GM12864 (cell line): ENCODE measurements at regions not wholly inside any gene's neighbourhood (a gene's known extent, or its start where the extent isn't known, plus 50 kb on each side); places are given as distances from the start of the nearest gene placed in this dataset.
"Not testable (repeated sequence)": the region's sequence is repeated elsewhere in the genome, so short reads cannot be mapped to it uniquely, and the experiment has no call there.

ENCODE experiments used
- DNase-seq: peaks from one replicate; pipeline ENCODE4 v3.0.0-alpha.2; 2011; ENCODE audit warnings: low read depth
- H3K4me3 ChIP-seq: 2 replicates; pipeline ENCODE4 v1.5.1; 2011; ENCODE audit warnings: mild to moderate bottlenecking, low read depth, low read length, control low read depth
- CTCF ChIP-seq: IDR thresholded peaks from 2 replicates; pipeline ENCODE4 v1.5.1; 2011; ENCODE audit warnings: low read depth, mild to moderate bottlenecking, moderate library complexity, low read length, control low read depth, inconsistent platforms; ENCODE audit errors: missing control alignments

GRCh38 chrX:149420566-149420965 lies 84.5 kb downstream of the IDS start:
- not testable (repeated sequence) for DNase-seq, H3K4me3 ChIP-seq

GRCh38 chrX:149398027-149398426 lies 107.1 kb downstream of the IDS start:
- DNase-seq: no peak
- H3K4me3 ChIP-seq: no peak overlapping the region
- TF ChIP-seq CTCF: no peak

GRCh38 chrX:149392921-149393320 lies 112.2 kb downstream of the IDS start:
- no peak for DNase-seq
- no peak for TF ChIP-seq CTCF
- H3K4me3 ChIP-seq: no peak overlapping the region

GRCh38 chrX:149383852-149384251 lies 121.3 kb downstream of the IDS start:
- no peak overlapping the region for H3K4me3 ChIP-seq
- TF ChIP-seq CTCF: no peak
- no peak for DNase-seq

GRCh38 chrX:149374751-149375150 lies 130.4 kb downstream of the IDS start:
- no peak overlapping the region for H3K4me3 ChIP-seq
- no peak for DNase-seq
- TF ChIP-seq CTCF: no peak

GRCh38 chrX:149372866-149373265 lies 132.2 kb downstream of the IDS start:
- no peak overlapping the region for H3K4me3 ChIP-seq
- DNase-seq: no peak

GRCh38 chrX:149371986-149372385 lies 133.1 kb downstream of the IDS start:
- no peak overlapping the region for H3K4me3 ChIP-seq
- DNase-seq: no peak
- no peak for TF ChIP-seq CTCF

More at GRCh38 chrX:149372866-149373265, 132.2 kb downstream of the IDS start:
- no peak for TF ChIP-seq CTCF

- no peak for DNase-seq
- TF ChIP-seq CTCF: no peak
Observed at GRCh38 chrX:149370097-149370496, 135.0 kb downstream of the IDS start.

More at GRCh38 chrX:149370097-149370496, 135.0 kb downstream of the IDS start:
- no peak overlapping the region for H3K4me3 ChIP-seq
